ENCODE measurements at regions not wholly inside any gene's neighbourhood (a gene's known extent, or its start where the extent isn't known, plus 50 kb on each side); places are given as distances from the start of the nearest gene placed in this dataset.

- TF ChIP-seq EZH2phosphoT487 (conservative IDR thresholded peaks at IDR 0.05; ENCODE audit: low read length) = no peak
- TF ChIP-seq CTCF (IDR thresholded peaks at IDR 0.05; ENCODE audit: insufficient read depth, low read length, poor library complexity, severe bottlenecking) = no peak
- no peaks in the 10 kb centered on the region for H3K36me3 ChIP-seq (ENCODE audit: low read length)
- H3K27ac ChIP-seq (ENCODE audit: low read depth, low read length) = no peak overlapping the region
- H2AFZ ChIP-seq (ENCODE audit: low read depth, low read length, severe bottlenecking) = no peak overlapping the region
- H3F3A ChIP-seq (ENCODE audit: insufficient read depth) = no peaks in the 10 kb centered on the region
- H4K20me1 ChIP-seq (ENCODE audit: low read depth, low read length) = no peaks in the 10 kb centered on the region
- no peak overlapping the region for H3K9ac ChIP-seq (ENCODE audit: low read length)
- H3K4me3 ChIP-seq (ENCODE audit: insufficient read depth, low read length, poor library complexity, severe bottlenecking) = no peak overlapping the region
- H3K9me3 ChIP-seq (ENCODE audit: insufficient read depth, low read length) = no peaks in the 10 kb centered on the region
- no peaks in the 10 kb centered on the region for H3K9me2 ChIP-seq (replicated peaks; ENCODE audit: insufficient read depth, low read length)
- H3K27me3 ChIP-seq (ENCODE audit: low read length) = no peaks in the 10 kb centered on the region
- no peaks in the 10 kb centered on the region for H3K79me2 ChIP-seq (ENCODE audit: insufficient read depth, low read length)
- no peak overlapping the region for H3K4me2 ChIP-seq (ENCODE audit: low read depth, low read length, poor library complexity, severe bottlenecking)
Observed at GRCh38 chr20:60569116-60569515, 610.9 kb downstream of the CDH26 start.

- no peaks in the 10 kb centered on the region for H3K27me3 ChIP-seq (ENCODE audit: low read length)
- no peaks in the 10 kb centered on the region for H4K20me1 ChIP-seq (ENCODE audit: low read depth, low read length)
Observed at GRCh38 chr20:60570481-60571277, 612.5 kb downstream of the CDH26 start.

GRCh38 chr20:60573003-60573680, 614.9 kb downstream of the CDH26 start:
- Histone ChIP-seq H3K36me3 (ENCODE audit: low read length) (no peaks in the 10 kb centered on the region), H3F3A (ENCODE audit: insufficient read depth) (no peaks in the 10 kb centered on the region), H3K4me3 (ENCODE audit: insufficient read depth, low read length, poor library complexity, severe bottlenecking) (no peak overlapping the region), H3K27me3 (ENCODE audit: low read length) (no peaks in the 10 kb centered on the region), H3K9me2 (replicated peaks; ENCODE audit: insufficient read depth, low read length) (no peaks in the 10 kb centered on the region), H2AFZ (ENCODE audit: low read depth, low read length, severe bottlenecking) (no peak overlapping the region), H3K9ac (ENCODE audit: low read length) (no peak overlapping the region), H4K20me1 (ENCODE audit: low read depth, low read length) (no peaks in the 10 kb centered on the region), H3K4me2 (ENCODE audit: low read depth, low read length, poor library complexity, severe bottlenecking) (no peak overlapping the region), H3K9me3 (ENCODE audit: insufficient read depth, low read length) (no peaks in the 10 kb centered on the region), H3K27ac (ENCODE audit: low read depth, low read length) (no peak overlapping the region), H3K79me2 (ENCODE audit: insufficient read depth, low read length) (no peaks in the 10 kb centered on the region)
- TF ChIP-seq CTCF (IDR thresholded peaks at IDR 0.05; ENCODE audit: insufficient read depth, low read length, poor library complexity, severe bottlenecking) (no peak), EZH2phosphoT487 (conservative IDR thresholded peaks at IDR 0.05; ENCODE audit: low read length) (no peak)

More at GRCh38 chr20:60570481-60571277, 612.5 kb downstream of the CDH26 start:
- H3K9me2 ChIP-seq (replicated peaks; ENCODE audit: insufficient read depth, low read length) = no peaks in the 10 kb centered on the region
- H3K4me2 ChIP-seq (ENCODE audit: low read depth, low read length, poor library complexity, severe bottlenecking) = no peak overlapping the region
- TF ChIP-seq EZH2phosphoT487 (conservative IDR thresholded peaks at IDR 0.05; ENCODE audit: low read length) (no peak), CTCF (IDR thresholded peaks at IDR 0.05; ENCODE audit: insufficient read depth, low read length, poor library complexity, severe bottlenecking) (no peak)
- no peak overlapping the region for H3K27ac ChIP-seq (ENCODE audit: low read depth, low read length)
- H3K9me3 ChIP-seq (ENCODE audit: insufficient read depth, low read length) = no peaks in the 10 kb centered on the region
- no peak overlapping the region for H3K9ac ChIP-seq (ENCODE audit: low read length)
- no peaks in the 10 kb centered on the region for H3F3A ChIP-seq (ENCODE audit: insufficient read depth)
- H3K79me2 ChIP-seq (ENCODE audit: insufficient read depth, low read length) = no peaks in the 10 kb centered on the region
- no peaks in the 10 kb centered on the region for H3K36me3 ChIP-seq (ENCODE audit: low read length)
- H2AFZ ChIP-seq (ENCODE audit: low read depth, low read length, severe bottlenecking) = no peak overlapping the region
- no peak overlapping the region for H3K4me3 ChIP-seq (ENCODE audit: insufficient read depth, low read length, poor library complexity, severe bottlenecking)
